Transverse colon (tissue), 4 donors: ENCODE measurements at regions not wholly inside any gene's neighbourhood (a gene's known extent, or its start where the extent isn't known, plus 50 kb on each side); places are given as distances from the start of the nearest gene placed in this dataset.

Experiments
- POLR2A ChIP-seq: fragments of 450-650 bp; IDR thresholded peaks from one replicate; pipeline ENCODE4 v1.6.1; 2016; ENCODE audit warnings: antibody characterized with exemption, mild to moderate bottlenecking, moderate library complexity
- POLR2AphosphoS5 ChIP-seq, 3 donors: sonication (generic); formaldehyde crosslinking; IDR thresholded peaks; one replicate each; pipeline ENCODE4 v1.6.1; 2016; ENCODE audit warnings: antibody characterized with exemption in 3 of 3
- TF ChIP-seq, protein P1 (sequence below), 5 experiments: fragments of 200-600 bp in 3 of 5; fragments of 450-650 bp in 2 of 5; sonication (generic) in 3 of 5; IDR thresholded peaks; 1 replicate in 2 of 5; 2 replicates in 3 of 5; pipeline ENCODE4 v1.5.1; 2016 to 2017; ENCODE audit warnings: antibody characterized with exemption in 5 of 5, inconsistent platforms in 3 of 5, mild to moderate bottlenecking in 2 of 5, moderate library complexity in 1 of 5

DNA sequence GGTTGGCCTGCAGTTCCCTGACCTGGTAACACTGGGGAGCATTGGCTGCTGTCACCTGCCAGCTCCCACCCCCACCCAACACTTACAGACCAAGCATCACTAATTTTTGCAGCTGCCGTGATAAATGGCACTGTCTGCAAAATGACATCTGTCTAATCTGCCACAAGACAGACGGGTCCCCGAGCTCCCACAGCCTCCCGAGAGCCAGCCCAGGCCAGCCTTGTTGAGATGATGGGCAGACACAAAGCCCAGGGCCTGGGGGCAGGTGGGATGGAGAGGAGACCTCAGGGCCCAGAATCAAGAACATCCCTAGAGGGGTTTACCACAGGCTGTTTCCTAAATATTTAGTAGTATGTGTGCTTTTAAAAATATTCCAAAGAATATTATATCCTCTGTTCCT, 203.4 kb downstream of the TBC1D2B start:
- TF ChIP-seq, protein P1, sequence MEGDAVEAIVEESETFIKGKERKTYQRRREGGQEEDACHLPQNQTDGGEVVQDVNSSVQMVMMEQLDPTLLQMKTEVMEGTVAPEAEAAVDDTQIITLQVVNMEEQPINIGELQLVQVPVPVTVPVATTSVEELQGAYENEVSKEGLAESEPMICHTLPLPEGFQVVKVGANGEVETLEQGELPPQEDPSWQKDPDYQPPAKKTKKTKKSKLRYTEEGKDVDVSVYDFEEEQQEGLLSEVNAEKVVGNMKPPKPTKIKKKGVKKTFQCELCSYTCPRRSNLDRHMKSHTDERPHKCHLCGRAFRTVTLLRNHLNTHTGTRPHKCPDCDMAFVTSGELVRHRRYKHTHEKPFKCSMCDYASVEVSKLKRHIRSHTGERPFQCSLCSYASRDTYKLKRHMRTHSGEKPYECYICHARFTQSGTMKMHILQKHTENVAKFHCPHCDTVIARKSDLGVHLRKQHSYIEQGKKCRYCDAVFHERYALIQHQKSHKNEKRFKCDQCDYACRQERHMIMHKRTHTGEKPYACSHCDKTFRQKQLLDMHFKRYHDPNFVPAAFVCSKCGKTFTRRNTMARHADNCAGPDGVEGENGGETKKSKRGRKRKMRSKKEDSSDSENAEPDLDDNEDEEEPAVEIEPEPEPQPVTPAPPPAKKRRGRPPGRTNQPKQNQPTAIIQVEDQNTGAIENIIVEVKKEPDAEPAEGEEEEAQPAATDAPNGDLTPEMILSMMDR (IDR thresholded peaks at IDR 0.05) = no peak
- TF ChIP-seq POLR2A (no peak), POLR2AphosphoS5 (IDR thresholded peaks at IDR 0.05) (no peak)
